IMR-90 (cell line): ENCODE measurements at regions not wholly inside any gene's neighbourhood (a gene's known extent, or its start where the extent isn't known, plus 50 kb on each side); places are given as distances from the start of the nearest gene placed in this dataset.

Source experiments
- ATAC-seq: fragments of 200-7000 bp; cut with Tn5 transposase; 2 replicates; pipeline ENCODE4 v1.9.1; 2020; ENCODE audit warnings: low read depth, mild to moderate bottlenecking, moderate library complexity
- BruUV-seq: library from RNA; stranded (reverse); fragments of 400-500 nt; replicated peaks from 2 replicates; lab custom pipeline; 2021; lab: Mats Ljungman, UMichigan
- CTCF ChIA-PET: fragments of 300-600 bp; formaldehyde crosslinking; extraction: SDS; loops from one replicate; lab custom pipeline; 2021; ENCODE audit warnings: antibody characterized with exemption; lab: Yijun Ruan, JAX
- POLR2A ChIA-PET: fragments of 300-600 bp; sonication (Branson Sonifier 250); formaldehyde crosslinking; loops from one replicate; lab custom pipeline; 2022; ENCODE audit warnings: antibody characterized with exemption; ENCODE audit not compliant: unreplicated experiment; lab: Charles Lee
- DNase-seq: peaks from one replicate; pipeline ENCODE4 v3.0.0; 2013
- H2AFZ ChIP-seq: replicated peaks from 2 replicates; pipeline ENCODE3; 2013; ENCODE audit warnings: low read length, mild to moderate bottlenecking; ENCODE audit not compliant: poor library complexity
- H2AK5ac ChIP-seq: 2 replicates; pipeline ENCODE4 v1.6.1; 2013; ENCODE audit warnings: low read depth, low read length, inconsistent platforms
- H2AK9ac ChIP-seq: replicated peaks from 2 replicates; pipeline ENCODE3; 2013; ENCODE audit warnings: mild to moderate bottlenecking, low read depth, low read length, moderate library complexity; ENCODE audit not compliant: poor library complexity
- H2BK120ac ChIP-seq: 2 replicates; pipeline ENCODE4 v1.6.1; 2013; ENCODE audit warnings: low read depth, low read length, inconsistent platforms
- H2BK15ac ChIP-seq: 3 replicates; pipeline ENCODE4 v1.6.1; 2013; ENCODE audit warnings: low read depth, low read length, inconsistent platforms
- H2BK20ac ChIP-seq: 2 replicates; pipeline ENCODE4 v1.6.1; 2013; ENCODE audit warnings: low read depth, mild to moderate bottlenecking, inconsistent platforms, low read length, moderate library complexity
- H2BK5ac ChIP-seq: 2 replicates; pipeline ENCODE4 v1.6.1; 2013; ENCODE audit warnings: mild to moderate bottlenecking, low read depth, low read length, inconsistent platforms; ENCODE audit not compliant: poor library complexity, severe bottlenecking
- H3K14ac ChIP-seq: replicated peaks from 2 replicates; pipeline ENCODE4 v1.6.1; 2013; ENCODE audit warnings: low read depth, low read length, inconsistent platforms
- H3K18ac ChIP-seq: 2 replicates; pipeline ENCODE4 v1.6.1; 2013; ENCODE audit warnings: low read depth, low read length, control low read depth
- H3K23ac ChIP-seq: 2 replicates; pipeline ENCODE4 v1.6.1; 2013; ENCODE audit warnings: low read depth, low read length, inconsistent platforms
- H3K27ac ChIP-seq: 2 replicates; pipeline ENCODE4 v1.5.1; 2013; ENCODE audit warnings: mild to moderate bottlenecking, control low read depth, low read length; ENCODE audit not compliant: insufficient read depth
- H3K27me3 ChIP-seq: 2 replicates; pipeline ENCODE4 v1.6.1; 2013; ENCODE audit warnings: low read length; ENCODE audit not compliant: control insufficient read depth, insufficient read depth
- H3K36me3 ChIP-seq: 2 replicates; pipeline ENCODE4 v1.6.1; 2013; ENCODE audit warnings: low read length, mixed read lengths; ENCODE audit not compliant: control insufficient read depth, insufficient read depth
- H3K4ac ChIP-seq: 2 replicates; pipeline ENCODE4 v1.6.1; 2013; ENCODE audit warnings: low read depth, low read length, inconsistent platforms
- H3K4me1 ChIP-seq: 2 replicates; pipeline ENCODE4 v1.6.1; 2013; ENCODE audit warnings: low read length, mixed read lengths; ENCODE audit not compliant: control insufficient read depth, insufficient read depth
- H3K4me2 ChIP-seq: 2 replicates; pipeline ENCODE4 v1.6.1; 2013; ENCODE audit warnings: low read depth, mild to moderate bottlenecking, control low read depth, low read length, moderate library complexity
- H3K4me3 ChIP-seq: 2 replicates; pipeline ENCODE4 v1.5.1; 2013; ENCODE audit warnings: low read depth, mild to moderate bottlenecking, control low read depth, low read length, moderate library complexity; ENCODE audit not compliant: insufficient read depth
- H3K56ac ChIP-seq: 2 replicates; pipeline ENCODE4 v1.6.1; 2013; ENCODE audit warnings: low read length, inconsistent platforms; ENCODE audit not compliant: insufficient read depth; ENCODE audit errors: extremely low read depth
- H3K79me1 ChIP-seq, 2 experiments: 2 replicates each; pipeline ENCODE4 v1.6.1; 2013; ENCODE audit warnings: low read length in 2 of 2, inconsistent platforms in 1 of 2, low read depth in 1 of 2
- H3K9ac ChIP-seq: 2 replicates; pipeline ENCODE4 v1.6.1; 2013; ENCODE audit warnings: low read depth, low read length, control low read depth
- H3K9me1 ChIP-seq: 2 replicates; pipeline ENCODE4 v1.6.1; 2013; ENCODE audit warnings: low read length, inconsistent platforms; ENCODE audit not compliant: insufficient read depth
- H3K9me3 ChIP-seq: 2 replicates; pipeline ENCODE4 v1.6.1; 2013; ENCODE audit warnings: low read length; ENCODE audit not compliant: control insufficient read depth, insufficient read depth
- H4K20me1 ChIP-seq: 2 replicates; pipeline ENCODE4 v1.6.1; 2013; ENCODE audit warnings: low read length, inconsistent platforms; ENCODE audit not compliant: insufficient read depth
- H4K5ac ChIP-seq: 2 replicates; pipeline ENCODE4 v1.6.1; 2013; ENCODE audit warnings: mild to moderate bottlenecking, low read depth, low read length, control low read depth
- H4K8ac ChIP-seq, 2 experiments: 2 replicates each; pipeline ENCODE4 v1.6.1; 2013; ENCODE audit warnings: low read depth in 2 of 2, low read length in 2 of 2, control low read depth in 1 of 2, inconsistent platforms in 1 of 2
- H4K91ac ChIP-seq: 2 replicates; pipeline ENCODE4 v1.6.1; 2013; ENCODE audit warnings: low read depth, low read length, inconsistent platforms; ENCODE audit not compliant: insufficient read depth
- BHLHE40 ChIP-seq: fragments of 150-350 bp; IDR thresholded peaks from 2 replicates; pipeline ENCODE4 v1.6.1; 2016; ENCODE audit warnings: mild to moderate bottlenecking, low read depth, low read length
- CEBPB ChIP-seq: IDR thresholded peaks from 2 replicates; pipeline ENCODE4 v1.6.1; 2012; ENCODE audit warnings: low read depth, low read length, improper control_type of control experiment
- CHD1 ChIP-seq: IDR thresholded peaks from 2 replicates; pipeline ENCODE4 v1.6.1; 2012; ENCODE audit warnings: low read depth, low read length, improper control_type of control experiment
- CTCF ChIP-seq: conservative IDR thresholded peaks from 2 replicates; pipeline ENCODE4 v1.5.1; 2012; ENCODE audit warnings: mild to moderate bottlenecking, low read depth, low read length, improper control_type of control experiment
- FOS ChIP-seq: fragments of 150-350 bp; IDR thresholded peaks from 2 replicates; pipeline ENCODE4 v1.6.1; 2016; ENCODE audit warnings: low read depth, low read length
- MAFK ChIP-seq: IDR thresholded peaks from 2 replicates; pipeline ENCODE4 v1.6.1; 2012; ENCODE audit warnings: low read depth, low read length, improper control_type of control experiment
- MAZ ChIP-seq: IDR thresholded peaks from 2 replicates; pipeline ENCODE4 v1.6.1; 2012; ENCODE audit warnings: low read depth, mild to moderate bottlenecking, low read length, improper control_type of control experiment, moderate library complexity, borderline replicate concordance
- MXI1 ChIP-seq: IDR thresholded peaks from 2 replicates; pipeline ENCODE4 v1.6.1; 2012; ENCODE audit warnings: low read depth, mild to moderate bottlenecking, low read length, moderate library complexity, borderline replicate concordance
- NFE2L2 ChIP-seq: fragments of 150-350 bp; IDR thresholded peaks from 2 replicates; pipeline ENCODE4 v1.6.1; 2016; ENCODE audit warnings: low read depth, mild to moderate bottlenecking, low read length
- POLR2A ChIP-seq: IDR thresholded peaks from 2 replicates; pipeline ENCODE4 v1.6.1; 2012; ENCODE audit warnings: mild to moderate bottlenecking, low read depth, low read length
- RAD21 ChIP-seq: IDR thresholded peaks from 2 replicates; pipeline ENCODE4 v1.6.1; 2012; ENCODE audit warnings: low read length, improper control_type of control experiment
- RCOR1 ChIP-seq: IDR thresholded peaks from 2 replicates; pipeline ENCODE4 v1.6.1; 2012; ENCODE audit warnings: mild to moderate bottlenecking, low read length, improper control_type of control experiment; ENCODE audit not compliant: insufficient replicate concordance
- RFX5 ChIP-seq: IDR thresholded peaks from 2 replicates; pipeline ENCODE4 v1.8.0; 2012; ENCODE audit warnings: low read depth, mild to moderate bottlenecking, low read length, moderate library complexity
- SMC3 ChIP-seq: fragments of 150-350 bp; IDR thresholded peaks from 2 replicates; pipeline ENCODE4 v1.6.1; 2016; ENCODE audit warnings: low read depth, mild to moderate bottlenecking, antibody characterized with exemption, low read length, moderate library complexity
- USF2 ChIP-seq: fragments of 150-350 bp; IDR thresholded peaks from 2 replicates; pipeline ENCODE4 v1.6.1; 2017; ENCODE audit warnings: mild to moderate bottlenecking, antibody characterized with exemption, low read length, low read depth
- WGBS, 2 experiments: methylation state at CpG; one replicate each; pipeline versions ENCODE4 v1.1.5 to v1.1.7; 2013; ENCODE audit warnings: missing lambda C conversion rate in 2 of 2; ENCODE audit not compliant: insufficient read length in 1 of 2; ENCODE audit errors: extremely low coverage in 2 of 2; 5-methylcytosine and 5-hydroxymethylcytosine counted together
- dilution Hi-C: fragments of 300-500 bp; cut with HindIII; formaldehyde crosslinking; loops from one replicate; pipeline ENCODE4 v1.14.3; 2018; ENCODE audit warnings: low sequenced_read_pairs; ENCODE audit not compliant: unreplicated experiment
- in situ Hi-C: fragments of 300-500 bp; cut with MboI; formaldehyde crosslinking; loops from 3 replicates; pipeline ENCODE4 v1.14.3; 2019; ENCODE audit warnings: low sequenced_read_pairs, inconsistent platforms, mixed read lengths
- intact Hi-C: fragments of 100-400 bp; cut with micrococcal nuclease; formaldehyde crosslinking; loops from 2 replicates; pipeline ENCODE4 v1.10.0; 2022
- TF ChIP-seq, protein P1 (sequence below): fragments of 150-350 bp; IDR thresholded peaks from 2 replicates; pipeline ENCODE4 v1.6.1; 2016; ENCODE audit warnings: low read depth, mild to moderate bottlenecking, low read length, moderate library complexity, borderline replicate concordance

- H3K23ac ChIP-seq, result no peak overlapping the region
- no peak overlapping the region for H3K4ac ChIP-seq
- H2AK9ac ChIP-seq, result no peak overlapping the region
- no peaks in the 10 kb centered on the region for H3K9me1 ChIP-seq
- H3K4me2 ChIP-seq, result no peak overlapping the region
- H2AK5ac ChIP-seq, result no peak overlapping the region
- no peak overlapping the region for H4K91ac ChIP-seq
- ChIA-PET POLR2A (interaction anchor here (0.5 kb wide), 1 partner anchor 232 kb away, joined by 3 read pairs; no protein-coding TSS in a partner anchor), CTCF (no interaction called here)
- ATAC-seq, result no peak
- H2BK5ac ChIP-seq, result no peak overlapping the region
- peaks cover 13% of the 10 kb centered on the region for H3K27me3 ChIP-seq
- H4K20me1 ChIP-seq, result peaks cover 4% of the 10 kb centered on the region; the same call in 1 of the 2 replicates
- no peak overlapping the region for H3K56ac ChIP-seq
- no peaks in the 10 kb centered on the region for H3K4me1 ChIP-seq
- H2BK15ac ChIP-seq, result no peak overlapping the region
- no peak overlapping the region for H3K9ac ChIP-seq
- H2BK120ac ChIP-seq, result no peak overlapping the region
- in situ Hi-C loops, result no loop called here
- no peaks in the 10 kb centered on the region for H3K79me1 ChIP-seq
- no peak overlapping the region for H4K5ac ChIP-seq
- H2AFZ ChIP-seq, result no peak overlapping the region
- H2BK20ac ChIP-seq, result no peak overlapping the region
- H3K27ac ChIP-seq, result no peak overlapping the region
- dilution Hi-C loops, result no loop called here
- H3K14ac ChIP-seq, result no peak overlapping the region
- BruUV-seq, result no TSS peak
- H3K36me3 ChIP-seq, result no peaks in the 10 kb centered on the region
- WGBS, 2 experiments, result no CpG with 5 or more reads among the region's 3 CpGs
- no peak overlapping the region for H3K4me3 ChIP-seq
- H4K8ac ChIP-seq, result no peak overlapping the region
- no peaks in the 10 kb centered on the region for H3K9me3 ChIP-seq
- no peak for DNase-seq
- H3K18ac ChIP-seq, result no peak overlapping the region
- TF ChIP-seq RAD21 (no peak), POLR2A (no peak), USF2 (no peak), CTCF (no peak), RFX5 (no peak), SMC3 (no peak), CEBPB (no peak), BHLHE40 (no peak), RCOR1 (no peak), FOS (no peak), CHD1 (no peak), MAZ (no peak), NFE2L2 (no peak), MXI1 (no peak), MAFK (no peak)
- TF ChIP-seq, protein P1, sequence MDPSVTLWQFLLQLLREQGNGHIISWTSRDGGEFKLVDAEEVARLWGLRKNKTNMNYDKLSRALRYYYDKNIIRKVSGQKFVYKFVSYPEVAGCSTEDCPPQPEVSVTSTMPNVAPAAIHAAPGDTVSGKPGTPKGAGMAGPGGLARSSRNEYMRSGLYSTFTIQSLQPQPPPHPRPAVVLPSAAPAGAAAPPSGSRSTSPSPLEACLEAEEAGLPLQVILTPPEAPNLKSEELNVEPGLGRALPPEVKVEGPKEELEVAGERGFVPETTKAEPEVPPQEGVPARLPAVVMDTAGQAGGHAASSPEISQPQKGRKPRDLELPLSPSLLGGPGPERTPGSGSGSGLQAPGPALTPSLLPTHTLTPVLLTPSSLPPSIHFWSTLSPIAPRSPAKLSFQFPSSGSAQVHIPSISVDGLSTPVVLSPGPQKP, result no peak
- intact Hi-C loops, result no loop called here
These were observed 66.5 kb upstream of the NBL1 start for GRCh38 chr1:19577561-19577960.
